Prostate gland (tissue), 2 donors: ENCODE measurements at regions not wholly inside any gene's neighbourhood (a gene's known extent, or its start where the extent isn't known, plus 50 kb on each side); places are given as distances from the start of the nearest gene placed in this dataset.

Experiments
- DNase-seq: peaks from one replicate; pipeline ENCODE4 v3.0.0-alpha.2; 2019; ENCODE audit warnings: low spot score
- H3K27ac ChIP-seq, 2 donors: fragments of 200-600 bp; sonication (generic); 2 replicates each; pipeline ENCODE4 v1.5.1; 2017 to 2019
- H3K27me3 ChIP-seq: fragments of 200-600 bp; sonication (generic); replicated peaks from 2 replicates; pipeline ENCODE4 v1.5.1; 2019; ENCODE audit not compliant: insufficient read depth
- H3K36me3 ChIP-seq, 2 donors: fragments of 200-600 bp; sonication (generic); 1 replicate in 1 of 2; 2 replicates in 1 of 2; pipeline versions ENCODE4 v1.5.1 to v1.8.1; 2017 to 2019
- H3K4me1 ChIP-seq: fragments of 200-600 bp; sonication (generic); replicated peaks from 2 replicates; pipeline ENCODE4 v1.5.1; 2019
- H3K4me3 ChIP-seq, 2 donors: fragments of 200-600 bp; sonication (generic); 2 replicates each; pipeline ENCODE4 v1.5.1; 2017 to 2019
- H3K9me3 ChIP-seq: fragments of 200-600 bp; sonication (generic); 2 replicates; pipeline ENCODE4 v1.5.1; 2017
- CTCF ChIP-seq, 4 experiments: fragments of 200-600 bp in 2 of 4; fragments of 450-650 bp in 2 of 4; sonication (generic) in 2 of 4; IDR thresholded peaks; 1 replicate in 3 of 4; 2 replicates in 1 of 4; pipeline ENCODE4 v1.5.1; 2016 to 2019; ENCODE audit warnings: antibody characterized with exemption in 4 of 4, mild to moderate bottlenecking in 2 of 4, moderate library complexity in 2 of 4
- POLR2A ChIP-seq: fragments of 450-650 bp; IDR thresholded peaks from one replicate; pipeline ENCODE4 v1.6.1; 2016; ENCODE audit warnings: antibody characterized with exemption, mild to moderate bottlenecking
- POLR2AphosphoS5 ChIP-seq: sonication (generic); formaldehyde crosslinking; IDR thresholded peaks from one replicate; pipeline ENCODE4 v1.6.1; 2017; ENCODE audit warnings: antibody characterized with exemption
- WGBS: methylation state at CpG from one replicate; pipeline ENCODE4 v1.1.5; 2018; 5-methylcytosine and 5-hydroxymethylcytosine counted together
- intact Hi-C: fragments of 100-400 bp; cut with DNase I; formaldehyde crosslinking; loops from one replicate; pipeline ENCODE4 v1.14.2; 2022

- intact Hi-C loops, result no loop called here
- WGBS, result 36% methylated on average over 1 of the region's 1 CpG
Observed at GRCh38 chr7:118079369-118079768, 104.6 kb upstream of the LSM8 start.

GRCh38 chr7:118080947-118081346 is 103.0 kb upstream of the LSM8 start:
- Histone ChIP-seq H3K36me3 (no peaks in the 10 kb centered on the region), H3K9me3 (no peaks in the 10 kb centered on the region), H3K27me3 (no peaks in the 10 kb centered on the region), H3K4me1 (no peaks in the 10 kb centered on the region), H3K4me3 (no peak overlapping the region), H3K27ac (no peak overlapping the region)
- intact Hi-C loops, result no loop called here
- no peak for TF ChIP-seq POLR2AphosphoS5
- 53% methylated on average over 3 of the region's 3 CpGs for WGBS
- no peak for DNase-seq

More at GRCh38 chr7:118079369-118079768, 104.6 kb upstream of the LSM8 start:
- Histone ChIP-seq H3K27ac (no peak overlapping the region), H3K4me1 (no peaks in the 10 kb centered on the region), H3K36me3 (no peaks in the 10 kb centered on the region), H3K27me3 (no peaks in the 10 kb centered on the region), H3K4me3 (no peak overlapping the region), H3K9me3 (no peaks in the 10 kb centered on the region)
- no peak for DNase-seq
- TF ChIP-seq CTCF (IDR thresholded peaks at IDR 0.05) (no peak), POLR2A (no peak), POLR2AphosphoS5 (no peak)

- H3K4me3 ChIP-seq, result no peak overlapping the region
- intact Hi-C loops, result no loop called here
- H3K36me3 ChIP-seq, result no peaks in the 10 kb centered on the region
- H3K9me3 ChIP-seq, result no peaks in the 10 kb centered on the region
- no peak overlapping the region for H3K27ac ChIP-seq
- TF ChIP-seq POLR2A (no peak), CTCF (IDR thresholded peaks at IDR 0.05) (no peak), POLR2AphosphoS5 (no peak)
- DNase-seq, result no peak
- H3K4me1 ChIP-seq, result no peaks in the 10 kb centered on the region
- H3K27me3 ChIP-seq, result no peaks in the 10 kb centered on the region
Observed at GRCh38 chr7:118082506-118082905, 101.5 kb upstream of the LSM8 start.

GRCh38 chr7:118085000-118085399 is 99.0 kb upstream of the LSM8 start:
- Histone ChIP-seq H3K36me3 (no peaks in the 10 kb centered on the region), H3K4me3 (no peak overlapping the region), H3K27me3 (no peaks in the 10 kb centered on the region), H3K27ac (no peak overlapping the region), H3K4me1 (no peaks in the 10 kb centered on the region), H3K9me3 (no peaks in the 10 kb centered on the region)
- 83% methylated on average over 3 of the region's 3 CpGs for WGBS
- DNase-seq, result no peak
- no peak for TF ChIP-seq CTCF (IDR thresholded peaks at IDR 0.05)
- TF ChIP-seq POLR2A, result no peak
- no peak for TF ChIP-seq POLR2AphosphoS5
- intact Hi-C loops, result no loop called here

- H3K27me3 ChIP-seq, result no peaks in the 10 kb centered on the region
- no peak for DNase-seq
- no peak overlapping the region for H3K27ac ChIP-seq
- no peaks in the 10 kb centered on the region for H3K9me3 ChIP-seq
- intact Hi-C loops, result no loop called here
- H3K4me1 ChIP-seq, result no peaks in the 10 kb centered on the region
- TF ChIP-seq POLR2A (no peak), CTCF (IDR thresholded peaks at IDR 0.05) (no peak), POLR2AphosphoS5 (no peak)
- no peaks in the 10 kb centered on the region for H3K36me3 ChIP-seq
- 93% methylated on average over 2 of the region's 2 CpGs for WGBS
- H3K4me3 ChIP-seq, result no peak overlapping the region
Observed at GRCh38 chr7:118087126-118087525, 96.8 kb upstream of the LSM8 start.
